ENCODE measurements at regions not wholly inside any gene's neighbourhood (a gene's known extent, or its start where the extent isn't known, plus 50 kb on each side); places are given as distances from the start of the nearest gene placed in this dataset.

GRCh38 chr1:72734415-72734814, 452.1 kb upstream of the NEGR1 start:
- no peak for TF ChIP-seq GATA2 (IDR thresholded peaks at IDR 0.05; ENCODE audit: low read depth, low read length)
- TF ChIP-seq GATA3 (IDR thresholded peaks at IDR 0.05; ENCODE audit: low read depth, low read length) = no peak

Data from SH-SY5Y (cell line).